B cell (primary cell): ENCODE measurements at regions not wholly inside any gene's neighbourhood (a gene's known extent, or its start where the extent isn't known, plus 50 kb on each side); places are given as distances from the start of the nearest gene placed in this dataset.

ENCODE experiments used
- ATAC-seq: fragments of 200-7000 bp; cut with Tn5 transposase; one replicate; pipeline ENCODE4 v1.10.0; 2021; ENCODE audit warnings: low read depth, mild to moderate bottlenecking, moderate number of reproducible peaks, moderate library complexity
- CTCF ChIA-PET: fragments of 350-600 bp; sonication (Branson Sonifier 250); formaldehyde crosslinking; loops from one replicate; lab custom pipeline; 2021; ENCODE audit warnings: antibody characterized with exemption, inconsistent platforms; lab: Charles Lee
- POLR2A ChIA-PET: fragments of 350-600 bp; sonication (Branson Sonifier 250); formaldehyde crosslinking; loops from one replicate; lab custom pipeline; 2021; ENCODE audit warnings: antibody characterized with exemption; lab: Charles Lee
- DNase-seq: peaks from one replicate; pipeline ENCODE4 v3.0.0; 2013
- H2AFZ ChIP-seq: 2 replicates; pipeline ENCODE4 v1.6.1; 2012; ENCODE audit warnings: mild to moderate bottlenecking, low read depth, low read length; ENCODE audit not compliant: insufficient read depth, poor library complexity, severe bottlenecking
- H3K27ac ChIP-seq, 2 donors: 1 replicate in 1 of 2; 2 replicates in 1 of 2; pipeline ENCODE4 v1.5.1; 2012 to 2013; ENCODE audit warnings: low read length in 2 of 2, mild to moderate bottlenecking in 2 of 2, moderate library complexity in 1 of 2
- H3K27me3 ChIP-seq, 4 experiments: fragments of 200-600 bp in 1 of 4; sonication (generic) in 1 of 4; replicated peaks in 1 of 4; 1 replicate in 2 of 4; 2 replicates in 2 of 4; pipeline versions ENCODE4 v1.6.1 to v1.7.0; 2013 to 2016; ENCODE audit warnings: low read length in 3 of 4, mild to moderate bottlenecking in 2 of 4, mixed read lengths in 1 of 4, moderate library complexity in 1 of 4; ENCODE audit not compliant: insufficient read depth in 4 of 4, control insufficient read depth in 3 of 4; ENCODE audit errors: control extremely low read depth in 1 of 4
- H3K36me3 ChIP-seq, 2 experiments: replicated peaks in 1 of 2; 1 replicate in 1 of 2; 2 replicates in 1 of 2; pipeline versions ENCODE4 v1.6.1 to v1.7.1; 2013; ENCODE audit warnings: low read length in 1 of 2; ENCODE audit not compliant: insufficient read depth in 2 of 2, control insufficient read depth in 1 of 2; ENCODE audit errors: control extremely low read depth in 1 of 2, extremely low read depth in 1 of 2
- H3K4me1 ChIP-seq, 2 donors: fragments of 200-600 bp in 1 of 2; sonication (generic) in 1 of 2; 1 replicate in 1 of 2; 2 replicates in 1 of 2; pipeline versions ENCODE4 v1.5.1 to v1.6.1; 2013 to 2017; ENCODE audit warnings: low read length in 2 of 2; ENCODE audit not compliant: control insufficient read depth in 2 of 2, insufficient read depth in 2 of 2
- H3K4me2 ChIP-seq: replicated peaks from 2 replicates; pipeline ENCODE3; 2012; ENCODE audit warnings: mild to moderate bottlenecking, low read depth, low read length; ENCODE audit not compliant: poor library complexity, severe bottlenecking
- H3K4me3 ChIP-seq, 5 experiments: fragments of 200-600 bp in 1 of 5; sonication (generic) in 1 of 5; 1 replicate in 3 of 5; 2 replicates in 2 of 5; pipeline versions ENCODE4 v1.5.1 to v1.7.0; 2011 to 2016; ENCODE audit warnings: low read length in 4 of 5, mild to moderate bottlenecking in 4 of 5, low read depth in 2 of 5, control low read depth in 1 of 5, moderate library complexity in 1 of 5; ENCODE audit not compliant: insufficient read depth in 1 of 5; ENCODE audit errors: control extremely low read depth in 1 of 5, extremely low read depth in 1 of 5
- H3K79me2 ChIP-seq: fragments of 200-600 bp; sonication (generic); one replicate; pipeline ENCODE4 v1.6.0; 2016; ENCODE audit warnings: low read length; ENCODE audit not compliant: control insufficient read depth, insufficient read depth
- H3K9ac ChIP-seq: fragments of 200-600 bp; sonication (generic); 2 replicates; pipeline ENCODE4 v1.6.1; 2017; ENCODE audit warnings: mild to moderate bottlenecking, low read length, moderate library complexity
- H3K9me3 ChIP-seq, 3 donors: one replicate each; pipeline versions ENCODE4 v1.6.1 to v1.7.1; 2013; ENCODE audit warnings: low read length in 2 of 3; ENCODE audit not compliant: control insufficient read depth in 2 of 3, insufficient read depth in 1 of 3; ENCODE audit errors: control extremely low read depth in 1 of 3
- H4K20me1 ChIP-seq: 2 replicates; pipeline ENCODE4 v1.6.0; 2012; ENCODE audit warnings: mild to moderate bottlenecking, low read length; ENCODE audit not compliant: insufficient read depth, control insufficient read depth, poor library complexity, severe bottlenecking
- H3K27ac Mint-ChIP-seq: one replicate; pipeline ENCODE4 v1.8.0; 2021; ENCODE audit warnings: mixed read lengths
- H3K27me3 Mint-ChIP-seq: one replicate; pipeline ENCODE4 v1.8.0; 2021; ENCODE audit warnings: mixed read lengths
- H3K4me1 Mint-ChIP-seq: one replicate; pipeline ENCODE4 v1.8.0; 2021; ENCODE audit warnings: mixed read lengths
- H3K4me3 Mint-ChIP-seq: one replicate; pipeline ENCODE4 v1.8.0; 2021; ENCODE audit warnings: mixed read lengths
- H3K9me3 Mint-ChIP-seq: one replicate; pipeline ENCODE4 v1.8.0; 2022; ENCODE audit warnings: mixed read lengths; ENCODE audit not compliant: insufficient read depth
- EZH2 ChIP-seq: IDR thresholded peaks from 2 replicates; pipeline ENCODE4 v1.6.1; 2012; ENCODE audit warnings: borderline replicate concordance, low read depth, mild to moderate bottlenecking, moderate library complexity, low read length; ENCODE audit not compliant: insufficient read depth, poor library complexity, severe bottlenecking
- WGBS: methylation state at CpG from one replicate; pipeline ENCODE4 v1.1.5; 2013; ENCODE audit warnings: missing lambda C conversion rate; ENCODE audit not compliant: insufficient coverage; 5-methylcytosine and 5-hydroxymethylcytosine counted together
- intact Hi-C: fragments of 100-400 bp; cut with micrococcal nuclease; formaldehyde crosslinking; loops from one replicate; pipeline ENCODE4 v1.10.0; 2022
- TF ChIP-seq, protein P1 (sequence below): fragments of 200-600 bp; IDR thresholded peaks from one replicate; pipeline ENCODE4 v1.8.0; 2022; ENCODE audit warnings: antibody characterized with exemption, mild to moderate bottlenecking

DNA sequence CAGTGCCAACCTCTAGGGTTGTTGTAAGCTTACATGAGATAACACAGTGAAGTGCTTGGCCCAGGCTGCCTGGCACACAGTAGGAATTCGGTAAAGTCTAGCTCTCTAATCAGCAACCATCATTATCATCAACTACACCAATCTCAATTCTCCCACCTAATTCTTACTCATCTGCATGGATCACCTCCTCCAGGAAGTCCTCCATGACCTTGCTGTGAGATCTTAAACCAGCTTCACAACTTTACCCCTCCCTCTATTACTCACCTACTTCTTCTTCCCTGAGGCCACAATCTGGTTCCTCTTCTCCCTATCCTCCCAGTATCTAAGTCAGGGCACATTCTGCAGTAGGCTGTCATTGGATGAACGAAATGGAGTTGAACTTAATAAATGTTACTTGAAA, 67.3 kb downstream of the GSC start:
- intact Hi-C loops, result no loop called here
- no peak overlapping the region for H3K27ac Mint-ChIP-seq
- CTCF ChIA-PET, result no interaction called here

DNA sequence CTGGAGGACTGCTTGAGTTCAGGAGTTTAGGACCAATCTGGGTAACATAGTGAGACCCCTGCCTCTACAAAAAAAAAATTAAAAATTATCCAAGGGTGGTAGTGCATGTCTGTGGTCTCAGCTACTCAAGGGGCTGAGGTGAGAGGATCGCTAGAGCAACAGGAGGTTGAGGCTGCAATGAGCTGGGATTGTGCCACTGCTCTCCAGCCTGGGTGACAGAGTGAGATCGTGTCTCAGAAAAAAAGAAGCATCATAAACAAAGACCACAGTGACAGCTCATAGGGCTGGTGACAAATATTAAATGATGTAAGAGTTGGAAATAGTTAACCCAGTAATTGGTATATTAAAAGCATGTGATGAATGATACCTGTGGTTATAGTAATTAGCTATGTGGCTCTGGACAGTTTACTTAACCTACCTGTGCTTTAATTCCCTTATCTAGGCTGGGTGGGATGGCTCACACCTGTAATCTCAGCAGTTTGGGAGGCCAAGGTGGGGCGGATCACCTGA, 68.0 kb downstream of the GSC start:
- Mint-ChIP-seq H3K9me3 (no peaks in the 10 kb centered on the region), H3K27me3 (peaks cover 10% of the 10 kb centered on the region), H3K4me3 (no peak overlapping the region), H3K27ac (no peak overlapping the region), H3K4me1 (no peaks in the 10 kb centered on the region)
- Histone ChIP-seq H3K27me3 (peaks cover 0 to 5% (median 0%) of the 10 kb centered on the region in 4 experiments), H3K36me3 (no peaks in the 10 kb centered on the region), H4K20me1 (no peaks in the 10 kb centered on the region), H3K9ac (no peak overlapping the region), H3K4me3 (no peak overlapping the region), H3K4me2 (no peak overlapping the region), H3K4me1 (no peaks in the 10 kb centered on the region), H2AFZ (no peak overlapping the region), H3K9me3 (no peaks in the 10 kb centered on the region), H3K27ac (no peak overlapping the region), H3K79me2 (no peaks in the 10 kb centered on the region)
- ATAC-seq, result no peak
- intact Hi-C loops, result no loop called here
- ChIA-PET CTCF (no interaction called here), POLR2A (no interaction called here)
- no peak for DNase-seq
- no peak for TF ChIP-seq EZH2
- TF ChIP-seq, protein P1, sequence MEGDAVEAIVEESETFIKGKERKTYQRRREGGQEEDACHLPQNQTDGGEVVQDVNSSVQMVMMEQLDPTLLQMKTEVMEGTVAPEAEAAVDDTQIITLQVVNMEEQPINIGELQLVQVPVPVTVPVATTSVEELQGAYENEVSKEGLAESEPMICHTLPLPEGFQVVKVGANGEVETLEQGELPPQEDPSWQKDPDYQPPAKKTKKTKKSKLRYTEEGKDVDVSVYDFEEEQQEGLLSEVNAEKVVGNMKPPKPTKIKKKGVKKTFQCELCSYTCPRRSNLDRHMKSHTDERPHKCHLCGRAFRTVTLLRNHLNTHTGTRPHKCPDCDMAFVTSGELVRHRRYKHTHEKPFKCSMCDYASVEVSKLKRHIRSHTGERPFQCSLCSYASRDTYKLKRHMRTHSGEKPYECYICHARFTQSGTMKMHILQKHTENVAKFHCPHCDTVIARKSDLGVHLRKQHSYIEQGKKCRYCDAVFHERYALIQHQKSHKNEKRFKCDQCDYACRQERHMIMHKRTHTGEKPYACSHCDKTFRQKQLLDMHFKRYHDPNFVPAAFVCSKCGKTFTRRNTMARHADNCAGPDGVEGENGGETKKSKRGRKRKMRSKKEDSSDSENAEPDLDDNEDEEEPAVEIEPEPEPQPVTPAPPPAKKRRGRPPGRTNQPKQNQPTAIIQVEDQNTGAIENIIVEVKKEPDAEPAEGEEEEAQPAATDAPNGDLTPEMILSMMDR, result no peak
- WGBS, result 73% methylated on average over 2 of the region's 3 CpGs

More for the DNA sequence above, 67.3 kb downstream of the GSC start:
- H3K9me3 Mint-ChIP-seq, result no peaks in the 10 kb centered on the region
- H3K4me1 Mint-ChIP-seq, result no peaks in the 10 kb centered on the region
- peaks cover 10% of the 10 kb centered on the region for H3K27me3 Mint-ChIP-seq
- no peak for ATAC-seq
- Histone ChIP-seq H3K9ac (no peak overlapping the region), H3K4me1 (no peaks in the 10 kb centered on the region), H4K20me1 (no peaks in the 10 kb centered on the region), H3K4me2 (no peak overlapping the region), H3K79me2 (no peaks in the 10 kb centered on the region), H3K27ac (no peak overlapping the region), H3K9me3 (no peaks in the 10 kb centered on the region), H3K36me3 (no peaks in the 10 kb centered on the region), H2AFZ (no peak overlapping the region), H3K4me3 (no peak overlapping the region), H3K27me3 (peaks cover 0 to 5% (median 0%) of the 10 kb centered on the region in 4 experiments)
- H3K4me3 Mint-ChIP-seq, result no peak overlapping the region
- POLR2A ChIA-PET, result no interaction called here
- no peak for TF ChIP-seq EZH2
- TF ChIP-seq, protein P1, result no peak
- 100% methylated on average over 1 of the region's 2 CpGs for WGBS
- no peak for DNase-seq
